Right lung (tissue), 2 donors: ENCODE measurements at regions not wholly inside any gene's neighbourhood (a gene's known extent, or its start where the extent isn't known, plus 50 kb on each side); places are given as distances from the start of the nearest gene placed in this dataset.
A peak's percentile ranks its signal among the peaks of the same experiment; 100 is the strongest.

ENCODE experiments used
- DNase-seq, 2 donors: peaks; one replicate each; pipeline ENCODE4 v3.0.0-alpha.2; 2013

- DNase-seq = no peak
Measured at GRCh38 chr4:56286763-56287162, 100.5 kb downstream of the AASDH start.

GRCh38 chr4:56283375-56283774, 103.9 kb downstream of the AASDH start:
- DNase-seq = no peak

GRCh38 chr4:56282004-56282403, 105.3 kb downstream of the AASDH start:
- no peak for DNase-seq

GRCh38 chr4:56276547-56276946, 110.7 kb downstream of the AASDH start:
- DNase-seq = no peak

GRCh38 chr4:56273391-56273790, 113.9 kb downstream of the AASDH start:
- DNase-seq = no peak

- no peak for DNase-seq
Measured at GRCh38 chr4:56272927-56273326, 114.4 kb downstream of the AASDH start.

GRCh38 chr4:56272003-56272402, 115.3 kb downstream of the AASDH start:
- DNase-seq = no peak

GRCh38 chr4:56271131-56271530, 116.2 kb downstream of the AASDH start:
- no peak for DNase-seq

GRCh38 chr4:56267558-56267957, 119.7 kb downstream of the AASDH start:
- DNase-seq = no peak

- DNase-seq = no peak
Measured at GRCh38 chr4:56264873-56265272, 122.4 kb downstream of the AASDH start.

- no peak for DNase-seq
Measured at GRCh38 chr4:56261027-56261426, 126.3 kb downstream of the AASDH start.

GRCh38 chr4:56260320-56260719, 127.0 kb downstream of the AASDH start:
- no peak for DNase-seq

- no peak for DNase-seq
Measured at GRCh38 chr4:56259655-56260054, 127.6 kb downstream of the AASDH start.

GRCh38 chr4:56255820-56256219, 131.5 kb downstream of the AASDH start:
- DNase-seq = no peak

- DNase-seq = no peak
Measured at GRCh38 chr4:56253666-56254305, 133.5 kb downstream of the AASDH start.

- DNase-seq = no peak
Measured at GRCh38 chr4:56252561-56253152, 134.6 kb downstream of the AASDH start.

- no peak for DNase-seq
Measured at GRCh38 chr4:56251556-56251955, 135.7 kb downstream of the AASDH start.

- peak in 1 of 2 donors; percentile 1 for DNase-seq
Measured at GRCh38 chr4:56250776-56251175, 136.5 kb downstream of the AASDH start.

GRCh38 chr4:56247646-56248045, 139.6 kb downstream of the AASDH start:
- DNase-seq = no peak

- no peak for DNase-seq
Measured at GRCh38 chr4:56246233-56246610, 141.1 kb downstream of the AASDH start.

- no peak for DNase-seq
Measured at GRCh38 chr4:56245547-56246232, 141.6 kb downstream of the AASDH start.

- no peak for DNase-seq
Measured at GRCh38 chr4:56244681-56245080, 142.6 kb downstream of the AASDH start.

- no peak for DNase-seq
Measured at GRCh38 chr4:56243107-56243506, 144.2 kb downstream of the AASDH start.
